MM.1S (cell line): ENCODE measurements at regions not wholly inside any gene's neighbourhood (a gene's known extent, or its start where the extent isn't known, plus 50 kb on each side); places are given as distances from the start of the nearest gene placed in this dataset.
A peak's percentile ranks its signal among the peaks of the same experiment; 100 is the strongest.

Source experiments
- DNase-seq: peaks from one replicate; pipeline ENCODE4 v3.0.0-alpha.2; 2015
- H2AFZ ChIP-seq: fragments of 300-600 bp; sonication (generic); 2 replicates; pipeline ENCODE4 v1.6.0; 2016; ENCODE audit warnings: antibody characterized with exemption, low read length
- H3F3A ChIP-seq: fragments of 300-600 bp; sonication (generic); 2 replicates; pipeline ENCODE4 v1.6.1; 2016; ENCODE audit warnings: mild to moderate bottlenecking, antibody characterized with exemption, low read length, moderate library complexity, mixed read lengths; ENCODE audit not compliant: insufficient read depth
- H3K27ac ChIP-seq: fragments of 300-600 bp; sonication (generic); 2 replicates; pipeline ENCODE4 v1.5.1; 2016; ENCODE audit warnings: mild to moderate bottlenecking, low read length
- H3K27me3 ChIP-seq: fragments of 300-600 bp; sonication (generic); replicated peaks from 2 replicates; pipeline ENCODE4 v1.6.0; 2016; ENCODE audit warnings: low read length; ENCODE audit not compliant: insufficient read depth
- H3K36me3 ChIP-seq: fragments of 300-600 bp; sonication (generic); replicated peaks from 2 replicates; pipeline ENCODE4 v1.6.1; 2016; ENCODE audit warnings: mild to moderate bottlenecking, low read length, mixed read lengths; ENCODE audit not compliant: insufficient read depth
- H3K4me1 ChIP-seq: fragments of 300-600 bp; sonication (generic); 2 replicates; pipeline ENCODE4 v1.6.1; 2016; ENCODE audit warnings: low read length, mixed read lengths
- H3K4me2 ChIP-seq: fragments of 300-600 bp; sonication (generic); 2 replicates; pipeline ENCODE4 v1.6.0; 2016; ENCODE audit warnings: low read depth, low read length
- H3K4me3 ChIP-seq: fragments of 300-600 bp; sonication (generic); 2 replicates; pipeline ENCODE4 v1.5.1; 2016; ENCODE audit warnings: low read length, mixed read lengths
- H3K79me2 ChIP-seq: fragments of 300-600 bp; sonication (generic); 2 replicates; pipeline ENCODE4 v1.6.1; 2016; ENCODE audit warnings: mixed run types, low read length, mixed read lengths
- H3K9ac ChIP-seq: fragments of 300-600 bp; sonication (generic); 2 replicates; pipeline ENCODE4 v1.6.1; 2016; ENCODE audit warnings: low read length, mixed read lengths
- H3K9me2 ChIP-seq: fragments of 300-600 bp; sonication (generic); replicated peaks from 2 replicates; pipeline ENCODE4 v1.6.1; 2016; ENCODE audit warnings: mild to moderate bottlenecking, low read length, mixed read lengths; ENCODE audit not compliant: insufficient read depth
- H3K9me3 ChIP-seq: fragments of 300-600 bp; sonication (generic); replicated peaks from 2 replicates; pipeline ENCODE4 v1.6.1; 2016; ENCODE audit warnings: mild to moderate bottlenecking, low read length, mixed read lengths; ENCODE audit not compliant: insufficient read depth
- H4K20me1 ChIP-seq: fragments of 300-600 bp; sonication (generic); 2 replicates; pipeline ENCODE4 v1.6.1; 2016; ENCODE audit warnings: mild to moderate bottlenecking, low read length, moderate library complexity, mixed read lengths; ENCODE audit not compliant: insufficient read depth
- CTCF ChIP-seq: fragments of 300-600 bp; sonication (generic); IDR thresholded peaks from 2 replicates; pipeline ENCODE4 v1.5.1; 2016; ENCODE audit warnings: antibody characterized with exemption, low read length, mixed read lengths
- EZH2 ChIP-seq: fragments of 300-600 bp; sonication (generic); optimal IDR thresholded peaks from 2 replicates; pipeline ENCODE3; 2017; ENCODE audit warnings: low read depth, mild to moderate bottlenecking, antibody characterized with exemption, low read length, mixed read lengths
- EZH2phosphoT487 ChIP-seq: fragments of 300-600 bp; sonication (generic); IDR thresholded peaks from 2 replicates; pipeline ENCODE4 v1.6.1; 2018; ENCODE audit warnings: antibody characterized with exemption, low read length

GRCh38 chr12:46111715-46112114, 121.3 kb upstream of the SCAF11 start:
- no peak overlapping the region for H3K9ac ChIP-seq
- no peaks in the 10 kb centered on the region for H3K9me3 ChIP-seq
- no peak overlapping the region for H3K27ac ChIP-seq
- no peaks in the 10 kb centered on the region for H4K20me1 ChIP-seq
- no peak for DNase-seq
- H3K4me3 ChIP-seq, result no peak overlapping the region
- no peaks in the 10 kb centered on the region for H3K79me2 ChIP-seq
- no peaks in the 10 kb centered on the region for H3K36me3 ChIP-seq
- TF ChIP-seq CTCF, result no peak
- no peak for TF ChIP-seq EZH2phosphoT487
- no peak for TF ChIP-seq EZH2
- H3F3A ChIP-seq, result peaks cover 17% of the 10 kb centered on the region
- H3K4me1 ChIP-seq, result peaks cover 42% of the 10 kb centered on the region
- H3K4me2 ChIP-seq, result no peak overlapping the region
- H3K9me2 ChIP-seq, result no peaks in the 10 kb centered on the region
- H2AFZ ChIP-seq, result no peak overlapping the region
- H3K27me3 ChIP-seq, result no peaks in the 10 kb centered on the region

- Histone ChIP-seq H3K27me3 (no peaks in the 10 kb centered on the region), H3K4me1 (peaks cover 42% of the 10 kb centered on the region), H3K79me2 (no peaks in the 10 kb centered on the region), H3K27ac (no peak overlapping the region), H3K4me3 (no peak overlapping the region), H3K9me2 (no peaks in the 10 kb centered on the region), H2AFZ (no peak overlapping the region), H3K36me3 (no peaks in the 10 kb centered on the region), H3K9me3 (no peaks in the 10 kb centered on the region), H3F3A (peaks cover 17% of the 10 kb centered on the region), H4K20me1 (no peaks in the 10 kb centered on the region), H3K4me2 (no peak overlapping the region; the same call in 1 of the 2 replicates), H3K9ac (no peak overlapping the region)
- TF ChIP-seq CTCF (peak; percentile 43), EZH2phosphoT487 (no peak), EZH2 (no peak)
- peak; percentile 39 for DNase-seq
Observed at GRCh38 chr12:46110928-46111699, 120.7 kb upstream of the SCAF11 start.

- Histone ChIP-seq H3K4me2 (no peak overlapping the region; the same call in 1 of the 2 replicates), H2AFZ (no peak overlapping the region), H3K9me3 (no peaks in the 10 kb centered on the region), H3K79me2 (no peaks in the 10 kb centered on the region), H3K9ac (no peak overlapping the region), H3K36me3 (no peaks in the 10 kb centered on the region), H3F3A (peaks cover 17% of the 10 kb centered on the region), H3K4me3 (no peak overlapping the region), H3K4me1 (peaks cover 42% of the 10 kb centered on the region), H4K20me1 (no peaks in the 10 kb centered on the region), H3K27ac (no peak overlapping the region), H3K9me2 (no peaks in the 10 kb centered on the region), H3K27me3 (no peaks in the 10 kb centered on the region)
- no peak for DNase-seq
- TF ChIP-seq EZH2phosphoT487, result no peak
Observed at GRCh38 chr12:46110223-46110611, 119.8 kb upstream of the SCAF11 start.
